Left forelimb (tissue), 1 donor: ENCODE measurements at regions not wholly inside any gene's neighbourhood (a gene's known extent, or its start where the extent isn't known, plus 50 kb on each side); places are given as distances from the start of the nearest gene placed in this dataset.

Experiments
- DNase-seq: peaks from one replicate; pipeline ENCODE4 v3.0.0-alpha.2; 2018; ENCODE audit warnings: low spot score

- DNase-seq: no peak
Observed at GRCh38 chr11:109864151-109864661, 229.0 kb upstream of the ZC3H12C start.

DNA sequence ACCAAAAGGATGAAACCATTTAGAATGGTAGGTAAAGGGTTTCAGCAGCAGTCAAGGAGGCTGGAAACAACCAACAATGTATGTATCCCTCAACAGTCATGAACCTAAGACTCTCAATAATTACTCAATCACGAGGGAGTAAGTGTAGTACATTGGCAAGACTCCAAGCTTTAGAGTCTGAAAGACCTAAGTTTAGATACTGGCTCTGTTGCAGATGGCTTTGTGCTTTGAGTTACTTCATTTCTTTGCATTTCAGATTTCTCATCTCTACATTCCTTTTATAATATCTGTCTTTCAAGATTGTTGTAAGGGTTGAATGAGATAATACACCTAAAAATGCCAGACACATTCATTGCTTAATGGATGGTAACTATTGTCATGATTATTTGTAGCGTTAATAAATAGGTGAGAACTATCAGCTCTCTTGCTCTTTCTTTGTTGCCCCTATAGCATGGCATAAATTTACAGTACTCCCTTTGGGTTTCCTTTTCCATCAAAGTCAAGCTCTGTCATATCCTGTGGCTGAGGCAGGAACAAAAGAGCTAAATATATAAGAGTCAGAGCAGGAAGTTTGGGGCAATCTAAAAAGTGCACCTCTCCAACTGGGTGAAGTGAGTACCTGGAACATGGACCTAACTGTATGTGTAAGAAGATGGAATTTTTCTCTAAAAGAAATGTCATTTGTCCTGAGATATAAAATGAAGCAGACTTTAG is 228.2 kb upstream of the ZC3H12C start:
- no peak for DNase-seq

DNA sequence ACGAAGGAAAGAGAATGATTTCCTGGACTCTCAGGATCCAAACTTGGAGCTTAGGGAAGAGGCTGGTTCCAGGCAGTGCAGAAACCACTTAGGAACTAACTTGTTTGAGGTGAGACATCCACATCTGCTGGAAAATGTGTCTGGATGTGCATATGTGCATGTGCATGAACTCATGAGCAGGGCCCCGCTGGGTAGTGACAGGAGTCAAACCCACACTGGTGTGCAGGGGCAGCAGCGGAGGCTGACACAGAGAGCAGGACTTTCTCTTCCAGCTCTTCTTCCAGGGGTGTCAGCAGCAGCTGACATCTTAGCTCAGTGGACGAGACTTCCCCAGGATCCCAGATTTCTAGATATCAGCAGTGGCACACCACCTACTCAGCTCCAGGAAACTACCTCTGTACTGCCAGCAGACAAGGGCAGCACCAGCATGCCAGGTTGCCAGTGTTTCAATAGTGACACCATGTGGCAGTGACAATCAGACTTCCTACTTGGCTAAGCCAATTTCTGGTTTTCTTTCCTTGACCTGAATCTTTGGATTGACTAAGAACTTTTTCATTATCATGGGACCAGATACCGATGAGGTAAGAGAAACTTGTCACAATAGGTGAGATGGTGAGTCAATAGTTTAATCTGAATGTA is 227.5 kb upstream of the ZC3H12C start:
- DNase-seq: no peak

- DNase-seq: no peak
Observed at GRCh38 chr11:109867784-109868183, 225.4 kb upstream of the ZC3H12C start.

DNA sequence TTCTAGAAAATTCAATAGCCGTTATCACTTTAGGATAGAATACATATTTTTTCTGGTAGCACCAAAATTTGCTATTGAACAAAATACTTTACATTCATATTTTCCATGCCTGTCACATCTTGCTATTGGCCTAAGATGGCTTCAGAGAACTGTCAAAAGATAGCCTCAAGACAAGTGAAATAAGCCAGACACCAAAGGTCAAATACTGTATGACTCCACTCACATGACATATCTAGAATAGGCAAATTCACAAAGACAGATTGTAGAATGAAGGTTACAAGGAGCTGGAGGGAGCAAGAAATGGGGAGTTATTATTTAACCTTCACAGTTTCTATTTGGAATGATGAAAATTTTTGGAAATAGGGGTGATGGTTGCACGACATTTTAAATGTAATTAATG is 223.7 kb upstream of the ZC3H12C start:
- DNase-seq: no peak

DNA sequence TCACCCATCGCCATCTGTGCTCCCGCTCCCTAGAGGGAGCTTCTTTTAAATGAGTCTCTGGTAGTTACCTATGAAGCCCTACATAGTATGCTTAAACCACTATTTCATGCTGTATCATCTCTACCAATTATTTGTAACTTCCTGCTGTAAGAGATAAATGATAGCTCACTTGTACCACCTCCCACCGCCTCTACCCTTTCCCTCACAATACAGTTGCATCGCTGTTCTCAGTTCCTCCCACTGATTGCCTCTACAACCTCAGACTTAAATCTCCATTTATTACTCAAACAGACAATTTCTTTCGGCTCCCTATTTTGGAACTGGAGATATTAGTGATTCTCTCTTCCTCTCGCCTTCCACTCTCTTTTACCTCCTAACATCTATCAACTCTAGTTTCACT is 222.9 kb upstream of the ZC3H12C start:
- no peak for DNase-seq

DNA sequence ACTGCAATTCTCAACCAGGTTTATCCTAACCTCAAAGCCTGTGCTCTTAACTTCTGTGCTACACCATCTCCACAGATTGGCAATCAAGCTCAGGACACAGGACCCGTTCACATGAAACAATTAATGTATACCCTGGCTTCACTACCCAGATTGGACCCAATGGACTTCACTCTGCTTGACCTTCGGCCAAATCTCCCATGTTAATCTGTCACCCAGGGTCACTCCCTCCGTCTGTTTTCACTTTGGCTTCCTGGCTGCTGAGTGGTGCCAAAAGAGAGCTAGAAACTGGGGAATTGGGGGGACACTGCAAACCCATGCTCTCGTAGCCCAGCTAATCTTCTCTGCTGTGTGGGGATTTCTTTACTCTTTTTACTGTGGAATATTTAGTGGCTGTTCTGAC is 216.1 kb upstream of the ZC3H12C start:
- no peak for DNase-seq

GRCh38 chr11:109884501-109884900 is 208.7 kb upstream of the ZC3H12C start:
- DNase-seq: no peak

DNA sequence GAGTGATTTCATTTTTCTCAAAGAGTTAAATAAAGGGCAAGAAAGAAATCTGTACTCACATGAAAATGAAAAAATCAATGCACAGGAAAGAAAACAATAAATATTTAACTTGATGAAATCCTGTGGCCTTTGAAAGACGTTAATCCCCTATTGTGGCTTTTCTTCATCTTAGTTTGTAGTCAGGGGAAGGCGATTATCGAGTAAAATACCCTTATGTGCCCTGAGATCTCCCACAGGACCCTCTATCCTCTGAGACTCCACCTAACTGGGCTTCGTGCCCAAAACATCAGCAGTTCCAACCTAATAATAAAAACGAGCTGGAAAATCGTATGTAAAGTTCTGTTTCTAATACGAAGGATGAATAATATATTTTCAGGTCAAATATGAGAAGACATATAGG is 208.2 kb upstream of the ZC3H12C start:
- DNase-seq: no peak

- no peak for DNase-seq
Observed at GRCh38 chr11:109892321-109892794, 200.8 kb upstream of the ZC3H12C start.

DNA sequence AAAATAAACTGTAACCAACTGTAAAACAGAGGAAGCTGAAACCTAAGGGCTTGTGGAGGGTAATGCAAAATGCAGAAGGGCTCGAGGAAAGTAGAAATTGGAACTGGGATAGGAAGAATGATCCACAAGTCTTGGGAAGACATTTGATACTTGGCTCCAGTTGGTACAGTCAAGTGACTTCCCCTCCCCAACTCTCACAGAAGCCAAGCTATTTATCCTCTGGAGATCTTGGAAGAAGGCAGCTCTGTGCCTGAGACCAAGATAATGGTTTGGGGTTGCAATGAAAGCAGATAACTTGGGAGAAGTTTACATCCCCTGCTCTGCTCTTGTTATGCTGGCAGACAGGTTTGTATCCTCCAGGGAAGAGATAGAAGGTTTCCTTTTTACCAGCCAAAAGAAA is 198.9 kb upstream of the ZC3H12C start:
- no peak for DNase-seq

DNA sequence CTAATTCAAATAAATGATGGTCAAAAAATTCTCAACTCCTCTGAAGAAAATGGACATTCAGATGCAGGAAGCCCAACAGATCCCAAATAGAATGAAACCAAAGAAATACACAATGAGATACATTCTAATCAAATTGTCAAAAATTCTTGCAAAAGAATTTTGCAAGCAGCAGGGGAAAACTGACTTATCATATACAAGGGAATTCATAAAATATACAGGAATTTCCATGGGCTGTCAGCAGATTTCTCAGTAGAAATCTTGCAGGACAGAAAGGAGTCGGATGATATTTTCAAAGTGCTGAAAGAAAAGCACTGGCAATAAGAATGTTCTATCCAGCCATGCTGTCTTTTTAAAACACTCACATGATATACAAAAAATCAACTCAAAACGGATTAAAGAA is 194.6 kb upstream of the ZC3H12C start:
- no peak for DNase-seq

DNA sequence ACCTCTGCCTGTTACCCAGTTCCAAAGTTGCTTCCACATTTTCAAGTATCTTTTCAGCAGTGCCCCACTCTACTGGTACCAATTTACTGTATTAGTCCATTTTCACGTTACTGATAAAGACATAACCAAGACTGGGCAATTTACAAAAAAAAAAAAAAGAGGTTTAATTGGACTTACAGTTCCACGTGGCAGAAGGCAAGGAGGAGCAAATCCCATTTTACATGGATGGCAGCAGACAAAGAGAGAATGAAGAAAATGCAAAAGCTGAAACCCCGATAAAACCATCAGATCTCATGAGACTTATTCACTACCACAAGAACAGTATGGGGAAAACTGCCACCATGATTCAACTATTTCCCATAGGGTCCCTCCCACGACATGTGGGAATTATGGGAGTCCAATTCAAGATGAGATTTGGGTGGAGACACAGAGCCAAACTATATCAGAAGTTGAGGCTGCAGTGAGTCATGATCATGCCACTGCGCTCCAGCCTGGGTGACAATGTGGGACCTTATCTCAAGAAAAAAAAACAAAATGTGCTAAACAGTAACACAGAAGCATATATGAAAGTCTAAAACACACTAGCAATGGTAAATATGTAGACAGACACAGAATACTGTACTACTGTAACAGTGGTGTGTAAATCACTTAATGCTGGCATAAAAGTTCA is 190.3 kb upstream of the ZC3H12C start:
- no peak for DNase-seq

GRCh38 chr11:109911488-109911887 is 181.7 kb upstream of the ZC3H12C start:
- no peak for DNase-seq

GRCh38 chr11:109914038-109914437 is 179.2 kb upstream of the ZC3H12C start:
- DNase-seq: no peak

GRCh38 chr11:109914809-109915653 is 178.2 kb upstream of the ZC3H12C start:
- DNase-seq: no peak

GRCh38 chr11:109926941-109927340 is 166.3 kb upstream of the ZC3H12C start:
- DNase-seq: no peak

DNA sequence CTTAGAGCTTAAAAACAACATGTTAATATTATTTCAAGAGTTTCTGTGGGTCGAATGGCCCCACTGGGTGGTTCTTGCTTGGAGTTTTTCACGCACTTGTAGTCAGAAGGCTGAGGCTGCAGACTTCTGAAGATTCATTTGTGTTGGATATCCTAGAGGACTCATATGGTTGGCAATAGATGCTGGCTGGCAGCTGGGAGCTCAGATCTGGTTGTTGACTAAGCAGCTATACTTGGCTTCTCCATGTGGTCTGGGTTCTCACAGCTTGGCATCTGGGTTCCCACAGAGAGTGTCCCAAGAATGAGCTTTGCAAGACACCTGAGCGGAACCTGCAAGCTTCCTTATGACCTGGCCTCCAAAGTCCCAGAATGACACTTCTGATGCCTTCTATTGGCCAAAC is 163.9 kb upstream of the ZC3H12C start:
- no peak for DNase-seq

GRCh38 chr11:109933126-109933525 is 160.1 kb upstream of the ZC3H12C start:
- no peak for DNase-seq

GRCh38 chr11:109934151-109934550 is 159.0 kb upstream of the ZC3H12C start:
- DNase-seq: no peak

DNA sequence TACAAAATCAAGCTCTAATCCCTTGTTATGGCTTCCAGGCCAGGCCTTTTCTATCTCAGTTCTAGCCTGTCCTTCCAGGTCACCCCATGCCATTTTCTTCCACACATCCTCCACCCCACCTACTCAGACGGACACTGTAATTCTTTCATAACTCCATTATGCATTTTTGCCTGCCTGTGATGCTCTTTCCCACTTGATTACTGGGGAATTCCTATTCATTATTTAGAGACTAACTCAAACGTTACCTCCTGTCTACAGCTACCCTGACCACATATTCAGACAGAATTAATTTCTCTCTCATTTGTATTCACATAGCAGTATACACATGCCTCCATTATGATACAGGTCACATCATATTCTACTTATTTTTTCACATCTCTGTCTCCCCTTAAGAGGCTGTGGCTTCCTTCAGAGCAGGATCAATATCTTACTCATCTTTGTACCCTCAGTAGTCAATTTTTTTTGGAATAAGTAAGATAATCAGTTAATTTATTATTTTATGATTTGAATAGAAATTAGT is 156.5 kb upstream of the ZC3H12C start:
- no peak for DNase-seq

DNA sequence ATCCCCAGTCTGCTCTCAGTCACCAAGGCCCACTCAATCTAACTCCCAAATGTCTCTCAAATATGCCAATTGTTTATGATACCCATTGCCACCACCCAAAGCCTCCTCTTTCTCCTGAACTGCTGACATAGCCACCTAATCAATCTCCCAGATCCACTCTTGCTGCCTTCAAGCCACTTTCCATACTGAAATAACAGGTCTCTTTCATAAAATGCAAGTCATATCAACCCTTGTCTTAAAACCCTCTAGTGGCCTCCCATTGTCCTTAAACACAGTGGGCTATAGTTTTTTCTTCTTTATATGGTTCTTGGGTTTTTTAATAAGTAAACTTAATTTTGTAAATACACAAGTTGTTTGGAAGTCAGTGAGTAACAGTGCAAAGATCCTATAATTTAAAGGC is 155.2 kb upstream of the ZC3H12C start:
- DNase-seq: no peak
